OCI-LY7 (cell line): ENCODE measurements at regions not wholly inside any gene's neighbourhood (a gene's known extent, or its start where the extent isn't known, plus 50 kb on each side); places are given as distances from the start of the nearest gene placed in this dataset.

Source experiments
- EZH2phosphoT487 ChIP-seq: fragments of 200-600 bp; sonication (generic); IDR thresholded peaks from 2 replicates; pipeline ENCODE4 v1.6.1; 2018; ENCODE audit warnings: low read depth, borderline replicate concordance, mild to moderate bottlenecking, mixed run types, antibody characterized with exemption, low read length, moderate library complexity, mixed read lengths
- TF ChIP-seq, protein P1 (sequence below): fragments of 200-600 bp; sonication (generic); conservative IDR thresholded peaks from 2 replicates; pipeline ENCODE4 v1.5.1; 2014; ENCODE audit warnings: mild to moderate bottlenecking, antibody characterized with exemption, low read length, moderate library complexity, mixed read lengths

DNA sequence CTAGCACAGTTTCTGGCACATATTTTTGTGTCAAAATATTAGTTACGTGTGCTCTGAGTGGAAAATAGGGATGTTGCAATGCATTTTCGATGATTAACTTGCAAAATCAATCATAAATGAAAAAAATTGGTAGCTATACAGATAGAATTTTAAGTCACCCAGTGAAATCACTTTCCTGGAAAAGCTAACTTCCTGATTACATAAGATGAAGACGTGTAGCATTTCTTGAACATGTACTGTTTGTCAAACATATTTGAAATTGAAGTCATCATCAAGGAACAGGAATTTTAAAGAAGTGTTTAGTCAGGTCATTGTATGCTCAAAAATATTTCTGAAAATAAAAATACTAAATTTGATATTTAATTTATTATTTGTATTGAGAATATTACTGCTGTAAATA is 977.7 kb downstream of the PLOD2 start:
- TF ChIP-seq, protein P1, sequence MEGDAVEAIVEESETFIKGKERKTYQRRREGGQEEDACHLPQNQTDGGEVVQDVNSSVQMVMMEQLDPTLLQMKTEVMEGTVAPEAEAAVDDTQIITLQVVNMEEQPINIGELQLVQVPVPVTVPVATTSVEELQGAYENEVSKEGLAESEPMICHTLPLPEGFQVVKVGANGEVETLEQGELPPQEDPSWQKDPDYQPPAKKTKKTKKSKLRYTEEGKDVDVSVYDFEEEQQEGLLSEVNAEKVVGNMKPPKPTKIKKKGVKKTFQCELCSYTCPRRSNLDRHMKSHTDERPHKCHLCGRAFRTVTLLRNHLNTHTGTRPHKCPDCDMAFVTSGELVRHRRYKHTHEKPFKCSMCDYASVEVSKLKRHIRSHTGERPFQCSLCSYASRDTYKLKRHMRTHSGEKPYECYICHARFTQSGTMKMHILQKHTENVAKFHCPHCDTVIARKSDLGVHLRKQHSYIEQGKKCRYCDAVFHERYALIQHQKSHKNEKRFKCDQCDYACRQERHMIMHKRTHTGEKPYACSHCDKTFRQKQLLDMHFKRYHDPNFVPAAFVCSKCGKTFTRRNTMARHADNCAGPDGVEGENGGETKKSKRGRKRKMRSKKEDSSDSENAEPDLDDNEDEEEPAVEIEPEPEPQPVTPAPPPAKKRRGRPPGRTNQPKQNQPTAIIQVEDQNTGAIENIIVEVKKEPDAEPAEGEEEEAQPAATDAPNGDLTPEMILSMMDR: no peak
- no peak for TF ChIP-seq EZH2phosphoT487
